A549 (cell line): ENCODE measurements at regions not wholly inside any gene's neighbourhood (a gene's known extent, or its start where the extent isn't known, plus 50 kb on each side); places are given as distances from the start of the nearest gene placed in this dataset.

Source experiments
- BHLHE40 ChIP-seq: IDR thresholded peaks from 2 replicates; pipeline ENCODE4 v1.6.1; 2012; ENCODE audit warnings: low read depth, low read length, inconsistent platforms
- CBX8 ChIP-seq: fragments of 200-600 bp; sonication (generic); IDR thresholded peaks from 2 replicates; pipeline ENCODE4 v1.6.1; 2016
- CEBPB ChIP-seq, 2 experiments: fragments of >200 bp in 1 of 2; sonication (Bioruptor Twin) in 1 of 2; formaldehyde crosslinking in 1 of 2; IDR thresholded peaks; 2 replicates each; pipeline ENCODE4 v1.6.1; 2012 to 2016
- CTCF ChIP-seq: fragments of >200 bp; sonication (Bioruptor Twin); formaldehyde crosslinking; IDR thresholded peaks from 3 replicates; pipeline ENCODE4 v1.5.1; 2016
- EHF ChIP-seq: fragments of 250-450 bp; sonication (Bioruptor Pico); IDR thresholded peaks from 2 replicates; pipeline ENCODE4 v1.5.0; 2020; ENCODE audit warnings: mild to moderate bottlenecking
- EP300 ChIP-seq, 2 experiments: fragments of >200 bp; sonication (Bioruptor Twin); formaldehyde crosslinking; IDR thresholded peaks; 2 replicates in 1 of 2; 3 replicates in 1 of 2; pipeline ENCODE4 v1.6.1; 2016 to 2017
- HOXB13 ChIP-seq: fragments of 250-450 bp; sonication (Bioruptor Pico); IDR thresholded peaks from 2 replicates; pipeline ENCODE4 v1.5.0; 2020; ENCODE audit warnings: low read depth, mild to moderate bottlenecking, moderate library complexity
- KDM1A ChIP-seq: fragments of 200-600 bp; sonication (generic); IDR thresholded peaks from 2 replicates; pipeline ENCODE4 v1.6.1; 2016; ENCODE audit warnings: low read depth, mild to moderate bottlenecking
- POLR2A ChIP-seq: IDR thresholded peaks from 2 replicates; pipeline ENCODE4 v1.6.1; 2012; ENCODE audit warnings: mild to moderate bottlenecking, low read length
- RAD21 ChIP-seq, 2 experiments: fragments of >200 bp in 1 of 2; sonication (Bioruptor Twin) in 1 of 2; formaldehyde crosslinking in 1 of 2; IDR thresholded peaks in 1 of 2; conservative IDR thresholded peaks in 1 of 2; 2 replicates in 1 of 2; 3 replicates in 1 of 2; pipeline ENCODE4 v1.6.1; 2012 to 2018; ENCODE audit warnings: inconsistent platforms in 1 of 2
- REST ChIP-seq: fragments of 200-600 bp; sonication (generic); IDR thresholded peaks from 2 replicates; pipeline ENCODE4 v1.6.1; 2016; ENCODE audit warnings: antibody characterized with exemption, mild to moderate bottlenecking, moderate library complexity
- SMC3 ChIP-seq: fragments of >200 bp; sonication (Bioruptor Twin); formaldehyde crosslinking; IDR thresholded peaks from 3 replicates; pipeline ENCODE4 v1.6.1; 2018; ENCODE audit warnings: inconsistent platforms
- TFCP2L1 ChIP-seq: fragments of 250-450 bp; sonication (Bioruptor Pico); IDR thresholded peaks from 2 replicates; pipeline ENCODE4 v1.5.0; 2021; ENCODE audit warnings: mild to moderate bottlenecking
- ZFP36 ChIP-seq: fragments of 450-650 bp; IDR thresholded peaks from 2 replicates; pipeline ENCODE4 v1.6.1; 2014; ENCODE audit warnings: borderline replicate concordance; ENCODE audit not compliant: partially characterized antibody

- TF ChIP-seq CTCF (no peak), TFCP2L1 (CRISPR knock-in tag) (no peak), CEBPB (IDR thresholded peaks at IDR 0.05) (no peak), KDM1A (no peak), ZFP36 (no peak), BHLHE40 (no peak), POLR2A (no peak), REST (no peak), HOXB13 (CRISPR knock-in tag) (no peak), EP300 (IDR thresholded peaks at IDR 0.05) (no peak), CBX8 (no peak), EHF (CRISPR knock-in tag) (no peak), SMC3 (no peak), RAD21 (conservative IDR thresholded peaks at IDR 0.05 in 1 of 2, IDR thresholded peaks at IDR 0.05 in 1 of 2) (no peak)
Measured at GRCh38 chrX:116285501-116285900, 115.0 kb downstream of the AGTR2 start.
